NCI-H2227 treated with DMSO at 0.1 percent for 48 hours (cell line): ENCODE measurements at regions not wholly inside any gene's neighbourhood (a gene's known extent, or its start where the extent isn't known, plus 50 kb on each side); places are given as distances from the start of the nearest gene placed in this dataset.
A peak's percentile ranks its signal among the peaks of the same experiment; 100 is the strongest.

ENCODE experiments used
- DNase-seq: peaks from one replicate; lab custom pipeline; 2025; lab: John Stamatoyannopoulos, UW

- DNase-seq = no peak
Observed at GRCh38 chr13:24008679-24009078, 111.4 kb upstream of the C1QTNF9B start.

- no peak for DNase-seq
Observed at GRCh38 chr13:24011266-24011665, 114.0 kb upstream of the C1QTNF9B start.

- no peak for DNase-seq
Observed at GRCh38 chr13:24012648-24013047, 115.3 kb upstream of the C1QTNF9B start.

- no peak for DNase-seq
Observed at GRCh38 chr13:24013189-24013588, 115.9 kb upstream of the C1QTNF9B start.

- DNase-seq = no peak
Observed at GRCh38 chr13:24016046-24016445, 118.7 kb upstream of the C1QTNF9B start.

- DNase-seq = no peak
Observed at GRCh38 chr13:24022568-24022967, 125.3 kb upstream of the C1QTNF9B start.

- DNase-seq = no peak
Observed at GRCh38 chr13:24023073-24023472, 125.8 kb upstream of the C1QTNF9B start.

- DNase-seq = no peak
Observed at GRCh38 chr13:24027494-24027893, 130.2 kb upstream of the C1QTNF9B start.

GRCh38 chr13:24032252-24032651 is 128.3 kb upstream of the SPATA13 start:
- no peak for DNase-seq

- DNase-seq = no peak
Observed at GRCh38 chr13:24032674-24033073, 127.8 kb upstream of the SPATA13 start.

GRCh38 chr13:24033527-24034302 is 126.8 kb upstream of the SPATA13 start:
- DNase-seq = no peak

- no peak for DNase-seq
Observed at GRCh38 chr13:24035411-24035810, 125.1 kb upstream of the SPATA13 start.

GRCh38 chr13:24036115-24036514 is 124.4 kb upstream of the SPATA13 start:
- DNase-seq = no peak

- no peak for DNase-seq
Observed at GRCh38 chr13:24038405-24038804, 122.1 kb upstream of the SPATA13 start.

GRCh38 chr13:24038841-24039330 is 121.6 kb upstream of the SPATA13 start:
- peak; percentile 20 for DNase-seq

GRCh38 chr13:24039621-24040475 is 120.7 kb upstream of the SPATA13 start:
- DNase-seq = no peak

GRCh38 chr13:24040835-24041234 is 119.7 kb upstream of the SPATA13 start:
- no peak for DNase-seq

- no peak for DNase-seq
Observed at GRCh38 chr13:24041651-24042225, 118.8 kb upstream of the SPATA13 start.

- DNase-seq = no peak
Observed at GRCh38 chr13:24042710-24043440, 117.6 kb upstream of the SPATA13 start.

GRCh38 chr13:24043590-24044350 is 116.8 kb upstream of the SPATA13 start:
- DNase-seq = no peak

GRCh38 chr13:24045597-24045996 is 114.9 kb upstream of the SPATA13 start:
- no peak for DNase-seq
